Right atrium auricular region (tissue), 2 donors: ENCODE measurements at regions not wholly inside any gene's neighbourhood (a gene's known extent, or its start where the extent isn't known, plus 50 kb on each side); places are given as distances from the start of the nearest gene placed in this dataset.

Experiments used
- DNase-seq: peaks from one replicate; pipeline ENCODE4 v3.0.0-alpha.2; 2019; ENCODE audit warnings: low spot score
- H3K27ac ChIP-seq, 2 donors: fragments of 200-600 bp; sonication (generic); 1 replicate in 1 of 2; 2 replicates in 1 of 2; pipeline ENCODE4 v1.5.1; 2016 to 2019
- H3K27me3 ChIP-seq, 2 donors: fragments of 200-600 bp; sonication (generic); one replicate each; pipeline versions ENCODE4 v1.5.1 to v1.6.0; 2017 to 2019
- H3K36me3 ChIP-seq: fragments of 200-600 bp; sonication (generic); one replicate; pipeline ENCODE4 v1.5.1; 2016
- H3K4me1 ChIP-seq, 2 donors: fragments of 200-600 bp; sonication (generic); one replicate each; pipeline versions ENCODE4 v1.5.1 to v1.6.0; 2017 to 2019
- H3K4me3 ChIP-seq, 2 donors: fragments of 200-600 bp; sonication (generic); 1 replicate in 1 of 2; 2 replicates in 1 of 2; pipeline ENCODE4 v1.5.1; 2017 to 2019; ENCODE audit warnings: mild to moderate bottlenecking in 1 of 2, moderate library complexity in 1 of 2
- H3K9me3 ChIP-seq, 2 donors: fragments of 200-600 bp; sonication (generic); one replicate each; pipeline ENCODE4 v1.5.1; 2019
- TF ChIP-seq, protein P1 (sequence below), 2 donors: fragments of 200-600 bp; sonication (generic); IDR thresholded peaks; one replicate each; pipeline ENCODE4 v1.5.1; 2019; ENCODE audit warnings: antibody characterized with exemption in 2 of 2

DNA sequence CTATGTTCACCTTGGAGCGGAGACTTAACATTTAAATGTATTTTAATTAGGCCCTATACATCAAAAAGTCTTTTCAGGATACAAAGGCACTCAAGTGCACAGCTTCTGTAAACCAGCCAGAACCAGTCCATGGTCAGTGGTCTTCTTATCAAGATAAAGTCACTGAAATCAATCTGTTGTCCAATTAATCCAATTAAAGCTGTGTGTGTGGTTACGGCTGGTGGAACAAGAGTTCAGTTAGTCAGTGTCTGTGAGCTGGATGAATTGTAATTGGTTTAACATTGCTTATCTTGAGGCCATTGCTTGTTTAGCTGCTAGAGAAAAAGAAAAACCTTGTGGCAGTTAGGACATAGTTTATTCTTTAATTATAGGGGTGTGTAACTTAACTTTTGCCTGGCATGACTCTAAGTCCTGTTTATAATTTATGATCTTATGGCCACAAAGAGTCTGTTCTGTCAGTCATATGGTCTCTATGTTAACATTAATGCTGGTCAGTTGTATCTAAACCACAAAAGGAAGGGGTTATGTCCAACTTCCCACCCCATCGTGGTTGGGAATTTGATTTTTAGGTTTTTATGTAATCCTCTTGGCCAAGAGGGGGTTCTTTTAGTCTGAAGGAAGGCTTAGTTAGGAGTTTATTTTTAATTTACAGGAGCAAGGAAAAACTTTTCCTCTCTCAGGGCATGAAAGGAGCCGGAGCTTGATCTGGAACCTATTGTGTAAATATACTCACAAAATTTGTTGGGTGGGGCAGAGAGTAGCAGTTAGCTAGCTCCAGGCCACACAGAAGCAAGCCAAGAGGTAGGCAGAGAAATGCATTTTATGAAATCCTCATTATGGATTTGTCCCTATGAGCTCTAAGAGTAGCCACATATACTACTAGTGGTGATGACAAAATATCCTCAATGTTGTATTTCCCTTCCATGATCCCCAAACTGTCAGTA is 665.7 kb upstream of the ACTRT1 start:
- TF ChIP-seq, protein P1, sequence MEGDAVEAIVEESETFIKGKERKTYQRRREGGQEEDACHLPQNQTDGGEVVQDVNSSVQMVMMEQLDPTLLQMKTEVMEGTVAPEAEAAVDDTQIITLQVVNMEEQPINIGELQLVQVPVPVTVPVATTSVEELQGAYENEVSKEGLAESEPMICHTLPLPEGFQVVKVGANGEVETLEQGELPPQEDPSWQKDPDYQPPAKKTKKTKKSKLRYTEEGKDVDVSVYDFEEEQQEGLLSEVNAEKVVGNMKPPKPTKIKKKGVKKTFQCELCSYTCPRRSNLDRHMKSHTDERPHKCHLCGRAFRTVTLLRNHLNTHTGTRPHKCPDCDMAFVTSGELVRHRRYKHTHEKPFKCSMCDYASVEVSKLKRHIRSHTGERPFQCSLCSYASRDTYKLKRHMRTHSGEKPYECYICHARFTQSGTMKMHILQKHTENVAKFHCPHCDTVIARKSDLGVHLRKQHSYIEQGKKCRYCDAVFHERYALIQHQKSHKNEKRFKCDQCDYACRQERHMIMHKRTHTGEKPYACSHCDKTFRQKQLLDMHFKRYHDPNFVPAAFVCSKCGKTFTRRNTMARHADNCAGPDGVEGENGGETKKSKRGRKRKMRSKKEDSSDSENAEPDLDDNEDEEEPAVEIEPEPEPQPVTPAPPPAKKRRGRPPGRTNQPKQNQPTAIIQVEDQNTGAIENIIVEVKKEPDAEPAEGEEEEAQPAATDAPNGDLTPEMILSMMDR (IDR thresholded peaks at IDR 0.05) = no peak
- no peaks in the 10 kb centered on the region for H3K4me1 ChIP-seq
- no peaks in the 10 kb centered on the region for H3K9me3 ChIP-seq
- no peak overlapping the region for H3K27ac ChIP-seq
- H3K4me3 ChIP-seq = no peak overlapping the region
- no peaks in the 10 kb centered on the region for H3K36me3 ChIP-seq
- no peak for DNase-seq
- no peaks in the 10 kb centered on the region for H3K27me3 ChIP-seq

DNA sequence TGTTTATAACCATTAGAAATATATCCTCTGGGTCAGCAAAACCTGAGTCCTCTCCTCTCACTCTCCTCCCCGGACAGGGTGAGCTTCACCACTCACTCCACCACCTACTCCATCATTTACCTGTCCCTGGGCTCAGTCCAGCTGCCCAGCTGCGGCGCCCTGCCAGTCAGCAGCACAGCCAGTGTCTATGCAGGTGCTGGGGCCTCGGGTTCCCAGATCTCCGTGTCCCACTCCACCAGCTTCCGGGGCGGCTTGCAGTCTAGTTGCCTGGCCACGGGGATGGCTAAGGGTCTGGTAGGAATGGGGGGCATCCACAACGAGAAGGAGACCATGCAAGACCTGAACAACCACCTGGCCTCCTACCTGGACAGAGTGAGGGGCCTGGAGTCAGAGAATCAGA is 662.2 kb upstream of the ACTRT1 start:
- Histone ChIP-seq H3K27me3 (no peaks in the 10 kb centered on the region), H3K9me3 (no peaks in the 10 kb centered on the region), H3K27ac (no peak overlapping the region), H3K36me3 (no peaks in the 10 kb centered on the region), H3K4me1 (no peaks in the 10 kb centered on the region), H3K4me3 (no peak overlapping the region)
- TF ChIP-seq, protein P1 (IDR thresholded peaks at IDR 0.05) = no peak
- DNase-seq = no peak

DNA sequence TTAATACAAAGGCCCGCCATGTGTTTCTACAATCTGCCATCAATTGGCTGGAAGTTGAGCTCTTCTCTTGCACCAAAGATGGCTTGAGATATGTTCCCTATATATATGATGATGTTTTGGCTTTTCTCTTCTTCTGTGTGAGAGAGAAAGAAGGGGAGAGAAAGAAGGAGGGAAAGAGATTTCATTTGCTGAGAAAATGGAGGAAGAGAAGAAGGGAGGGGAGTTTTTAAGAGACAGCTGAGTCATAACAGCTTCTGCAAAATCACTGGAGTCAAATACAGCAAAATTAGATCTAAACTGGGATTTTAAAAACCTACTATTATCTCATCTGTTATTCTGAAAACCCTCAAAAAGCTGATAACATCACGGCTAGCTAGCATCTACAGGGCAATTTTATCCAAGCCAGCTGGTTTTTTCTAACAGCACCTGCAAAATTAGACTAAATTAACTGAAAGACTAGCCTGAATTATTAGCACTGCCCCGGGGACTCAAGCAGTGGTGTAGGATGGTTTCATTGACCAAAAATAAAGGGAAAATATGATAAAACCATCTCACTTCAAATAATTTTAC is 647.6 kb upstream of the ACTRT1 start:
- TF ChIP-seq, protein P1 (IDR thresholded peaks at IDR 0.05) = no peak
- no peak overlapping the region for H3K4me3 ChIP-seq
- DNase-seq = no peak
- H3K36me3 ChIP-seq = no peaks in the 10 kb centered on the region
- no peak overlapping the region for H3K27ac ChIP-seq
- H3K4me1 ChIP-seq = no peaks in the 10 kb centered on the region
- no peaks in the 10 kb centered on the region for H3K9me3 ChIP-seq
- H3K27me3 ChIP-seq = no peaks in the 10 kb centered on the region

DNA sequence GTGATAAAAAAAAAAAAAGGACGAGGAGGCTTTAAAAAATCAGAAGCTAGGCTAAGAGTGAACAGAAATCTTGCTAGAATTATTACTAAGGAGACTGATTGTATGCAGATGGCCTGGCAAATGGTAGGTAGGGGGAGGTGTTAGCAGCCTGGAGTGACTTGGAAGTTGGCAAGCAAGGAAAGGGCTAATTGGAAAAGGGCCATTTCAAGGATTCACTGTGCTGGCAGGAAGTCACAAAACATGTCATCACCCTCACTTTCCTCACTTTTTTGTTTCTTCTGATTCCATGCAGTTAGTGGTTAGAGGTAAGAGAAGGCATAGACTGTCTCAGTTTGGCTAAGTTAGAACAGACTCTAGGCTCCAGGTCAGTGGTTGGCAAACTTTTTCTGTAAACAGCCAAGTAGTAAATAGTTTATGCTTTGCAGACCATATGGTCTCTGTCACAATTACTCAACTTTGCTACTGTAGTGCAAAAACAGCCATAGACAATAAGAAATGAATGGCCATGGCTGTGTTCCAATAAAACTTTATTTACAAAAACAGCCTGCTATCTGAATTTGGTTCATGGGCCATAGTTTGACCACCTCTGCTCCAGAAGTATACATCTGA is 646.5 kb upstream of the ACTRT1 start:
- Histone ChIP-seq H3K4me3 (no peak overlapping the region), H3K27me3 (no peaks in the 10 kb centered on the region), H3K9me3 (no peaks in the 10 kb centered on the region), H3K36me3 (no peaks in the 10 kb centered on the region), H3K4me1 (no peaks in the 10 kb centered on the region), H3K27ac (no peak overlapping the region)
- no peak for DNase-seq
- TF ChIP-seq, protein P1 (IDR thresholded peaks at IDR 0.05) = no peak

DNA sequence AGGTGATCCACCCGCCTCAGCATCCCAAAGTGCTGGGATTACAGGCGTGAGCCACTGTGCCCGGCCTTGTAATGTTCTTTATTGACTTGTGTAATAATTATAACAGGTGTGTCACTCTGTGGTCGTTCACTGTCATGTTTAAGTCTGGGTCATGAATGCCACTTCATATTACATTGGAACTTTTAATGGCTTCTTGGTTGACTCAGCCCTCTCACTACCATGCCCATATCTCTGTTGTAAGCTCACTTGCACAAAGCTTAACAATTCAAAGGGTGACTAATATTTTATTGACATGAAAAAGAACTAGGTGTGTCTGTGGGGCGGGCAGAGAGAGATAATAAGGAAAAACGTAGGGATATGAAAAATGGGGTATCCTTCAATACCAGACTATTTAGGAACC is 639.7 kb upstream of the ACTRT1 start:
- Histone ChIP-seq H3K9me3 (no peaks in the 10 kb centered on the region), H3K27ac (no peak overlapping the region), H3K27me3 (no peaks in the 10 kb centered on the region), H3K36me3 (no peaks in the 10 kb centered on the region), H3K4me1 (no peaks in the 10 kb centered on the region), H3K4me3 (no peak overlapping the region)
- DNase-seq = no peak
- TF ChIP-seq, protein P1 (IDR thresholded peaks at IDR 0.05) = no peak
